DMS 273 treated with DMSO at 0.1 percent for 48 hours (cell line): ENCODE measurements at regions not wholly inside any gene's neighbourhood (a gene's known extent, or its start where the extent isn't known, plus 50 kb on each side); places are given as distances from the start of the nearest gene placed in this dataset.

Experiments used
- DNase-seq: peaks from one replicate; lab custom pipeline; 2025; lab: John Stamatoyannopoulos, UW

GRCh38 chr20:39568109-39568508 is 606.0 kb downstream of the DHX35 start:
- DNase-seq, result no peak

DNA sequence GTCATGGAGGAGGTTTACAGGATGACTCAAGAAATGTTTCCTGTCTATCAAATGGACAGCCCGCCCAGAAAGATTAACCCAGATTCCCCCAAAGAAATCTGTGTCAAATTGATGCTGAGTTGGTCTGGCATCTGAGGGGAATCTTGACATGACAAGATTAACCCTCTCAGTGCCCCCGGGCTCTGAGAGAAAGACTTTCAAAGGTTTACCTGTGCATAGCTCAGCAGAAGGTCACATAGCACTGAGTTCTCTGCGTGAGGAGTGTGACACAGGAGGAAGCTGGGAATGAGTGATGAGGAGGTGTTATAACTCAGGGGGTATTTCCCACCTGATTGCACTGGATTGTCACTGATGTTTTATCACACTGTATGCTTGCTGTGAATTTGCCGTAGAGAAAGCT is 601.2 kb downstream of the DHX35 start:
- DNase-seq, result no peak

GRCh38 chr20:39554341-39554740 is 592.2 kb downstream of the DHX35 start:
- no peak for DNase-seq

DNA sequence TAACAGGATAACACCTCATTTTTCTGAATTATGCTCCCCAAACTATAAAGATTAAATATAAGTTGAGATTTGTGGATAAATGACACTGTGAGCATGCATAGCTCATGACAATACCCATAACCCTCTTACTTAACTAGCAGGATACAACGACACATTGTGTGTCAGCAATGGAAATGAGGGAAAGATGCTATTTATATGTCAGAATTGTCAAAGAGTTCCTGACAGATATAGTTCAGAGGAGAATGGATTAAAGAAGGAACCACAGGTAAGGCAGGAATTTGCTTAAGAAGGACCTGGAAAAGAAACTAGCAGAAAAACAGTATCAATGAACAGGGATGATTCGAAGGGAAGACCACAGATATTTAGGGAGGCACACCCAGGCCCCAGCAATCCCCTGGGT is 591.0 kb downstream of the DHX35 start:
- DNase-seq, result no peak

GRCh38 chr20:39549733-39550132 is 587.6 kb downstream of the DHX35 start:
- DNase-seq, result no peak

DNA sequence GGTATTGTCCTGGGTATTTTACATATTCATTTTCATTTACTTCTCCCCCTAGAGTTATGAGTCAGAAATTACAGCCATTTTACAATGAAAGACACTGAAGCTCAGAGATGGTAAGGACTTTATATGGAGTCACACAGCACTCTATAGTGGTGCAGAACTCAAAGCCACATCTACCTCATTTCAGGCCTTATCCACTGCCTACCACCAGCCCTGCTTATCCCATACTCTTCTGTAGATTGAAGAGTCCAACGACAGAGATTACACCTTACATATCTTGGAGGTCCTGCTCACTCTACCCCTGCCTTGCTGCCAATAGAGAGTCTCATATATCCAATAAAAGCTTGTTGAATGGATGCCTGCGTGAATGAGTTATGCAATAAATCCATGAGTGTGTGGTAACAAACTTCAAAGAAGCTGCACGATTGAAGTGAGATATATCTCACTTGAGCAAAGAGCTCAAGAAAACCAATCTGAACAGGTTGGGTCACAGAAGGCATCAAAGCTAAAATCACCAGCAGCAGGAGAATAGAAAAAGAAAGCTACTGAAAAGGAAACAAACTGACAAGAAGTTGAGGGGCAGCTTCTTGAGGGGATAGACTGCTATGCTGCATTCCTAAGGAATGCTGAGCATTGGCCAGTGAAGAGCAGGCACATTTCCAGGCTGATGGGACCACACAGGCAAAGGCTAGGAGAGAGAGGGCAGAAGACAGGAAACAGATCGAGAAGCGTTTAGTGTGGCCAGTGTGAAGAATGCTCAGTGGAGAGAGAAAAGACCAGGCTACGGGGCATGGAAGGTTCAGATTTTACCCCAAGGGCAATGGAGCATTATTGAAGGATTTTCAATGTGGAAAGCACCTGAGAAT is 585.6 kb downstream of the DHX35 start:
- no peak for DNase-seq

GRCh38 chr20:39541136-39541803 is 579.1 kb downstream of the DHX35 start:
- DNase-seq, result no peak

DNA sequence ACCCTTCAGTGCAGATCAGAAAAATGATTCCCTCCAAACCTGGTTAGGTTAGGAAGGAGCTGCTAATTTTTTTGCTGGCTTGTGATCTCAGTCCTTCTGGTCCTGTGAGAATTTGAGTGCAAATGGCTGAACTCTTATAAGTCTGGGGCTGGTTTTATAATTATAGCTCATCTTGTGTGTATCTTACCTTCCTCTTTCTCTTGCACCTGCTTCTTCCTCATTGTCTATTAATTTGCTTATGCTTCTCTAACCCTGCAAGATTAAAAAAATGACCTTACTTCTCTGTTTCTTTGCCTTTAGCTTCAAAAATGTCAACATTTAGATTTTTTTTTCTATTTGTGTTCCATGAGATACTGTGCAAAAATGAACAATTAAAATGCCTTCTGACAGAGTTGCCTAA is 576.2 kb downstream of the DHX35 start:
- no peak for DNase-seq

DNA sequence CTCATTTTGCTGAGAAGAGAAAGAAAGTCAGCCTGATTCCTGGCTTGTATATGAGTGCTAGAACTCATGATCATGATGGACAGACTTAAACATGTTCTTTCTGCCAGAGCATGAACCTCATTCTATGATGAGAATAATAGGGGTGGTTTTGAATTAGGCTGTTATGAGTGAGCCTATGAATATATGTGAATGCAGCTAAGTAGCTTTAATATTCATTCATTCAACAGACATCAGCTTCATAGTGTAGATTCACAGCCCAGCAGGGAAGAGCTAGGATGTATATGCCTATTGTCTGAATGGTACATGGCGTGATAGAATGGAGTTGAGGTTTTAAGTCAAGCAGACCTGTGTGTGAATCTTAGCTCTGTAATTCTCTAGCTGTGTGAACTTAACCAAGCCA is 573.2 kb downstream of the DHX35 start:
- no peak for DNase-seq

- no peak for DNase-seq
These were observed 572.7 kb downstream of the DHX35 start for GRCh38 chr20:39534846-39535245.

- no peak for DNase-seq
These were observed 571.7 kb downstream of the DHX35 start for GRCh38 chr20:39533858-39534257.

DNA sequence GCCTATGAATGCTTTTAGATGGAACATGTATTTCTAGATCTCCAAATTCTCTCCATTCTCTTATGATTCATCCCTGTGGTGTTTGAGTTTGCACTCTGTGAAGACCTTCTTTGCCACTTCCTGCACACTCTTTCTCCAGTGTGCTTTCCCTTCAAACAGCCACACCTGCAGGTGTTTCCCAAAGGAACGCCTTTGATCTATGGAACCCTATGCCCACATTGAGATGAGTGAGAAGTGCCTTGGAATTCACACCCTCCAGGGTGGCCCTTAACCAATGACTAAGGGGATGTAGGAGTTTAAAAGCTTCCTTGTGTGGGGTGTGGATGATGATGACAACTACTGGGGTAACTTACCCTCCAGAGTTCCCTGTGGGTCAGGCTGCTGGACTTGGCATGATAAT is 570.1 kb downstream of the DHX35 start:
- DNase-seq, result no peak

DNA sequence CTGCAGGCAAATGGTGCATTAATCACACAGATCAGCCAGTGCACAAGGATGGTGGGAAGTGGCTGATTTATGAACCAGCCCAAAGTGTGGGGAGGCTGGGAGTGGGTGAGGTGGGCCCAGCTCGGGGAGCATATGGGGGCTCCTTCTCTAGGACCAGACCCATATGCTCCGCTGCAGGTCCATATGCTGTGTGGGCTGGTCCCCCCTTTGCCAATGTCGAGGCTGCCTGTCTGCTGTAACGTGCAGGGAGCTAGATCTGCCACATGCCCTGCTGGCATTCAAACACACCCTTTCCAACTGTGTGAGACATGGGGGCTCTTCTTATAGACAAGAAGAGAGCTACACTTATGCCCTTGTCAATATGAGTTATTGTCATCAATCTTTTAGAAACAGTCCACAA is 566.3 kb downstream of the DHX35 start:
- no peak for DNase-seq

DNA sequence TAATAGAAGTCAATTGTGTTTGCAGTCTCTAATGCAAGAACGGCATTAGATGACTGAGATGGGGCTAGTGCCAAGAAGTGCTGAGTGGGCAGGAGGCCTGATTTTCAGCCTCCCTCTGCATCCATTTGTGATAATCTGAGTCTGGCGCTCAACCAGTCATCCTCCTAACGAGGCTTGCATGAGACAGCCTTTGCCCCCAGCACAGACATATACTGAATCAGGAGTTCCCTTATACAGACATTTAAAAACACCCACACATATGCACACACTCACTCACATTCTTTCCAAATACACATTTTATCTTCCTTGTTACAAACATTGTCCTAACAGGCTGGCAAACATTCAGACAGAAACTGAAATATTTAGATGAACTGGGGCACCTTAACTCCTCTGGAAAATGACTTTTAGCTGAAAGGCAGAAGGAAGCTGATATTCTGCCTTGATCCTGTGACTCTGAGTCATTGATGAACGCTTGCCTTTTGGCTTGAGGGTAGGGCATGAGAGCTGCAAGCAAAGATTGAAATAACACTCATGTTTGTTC is 562.3 kb downstream of the DHX35 start:
- no peak for DNase-seq

- DNase-seq, result no peak
These were observed 561.3 kb downstream of the DHX35 start for GRCh38 chr20:39523405-39523804.

GRCh38 chr20:39518654-39519053 is 556.5 kb downstream of the DHX35 start:
- no peak for DNase-seq

DNA sequence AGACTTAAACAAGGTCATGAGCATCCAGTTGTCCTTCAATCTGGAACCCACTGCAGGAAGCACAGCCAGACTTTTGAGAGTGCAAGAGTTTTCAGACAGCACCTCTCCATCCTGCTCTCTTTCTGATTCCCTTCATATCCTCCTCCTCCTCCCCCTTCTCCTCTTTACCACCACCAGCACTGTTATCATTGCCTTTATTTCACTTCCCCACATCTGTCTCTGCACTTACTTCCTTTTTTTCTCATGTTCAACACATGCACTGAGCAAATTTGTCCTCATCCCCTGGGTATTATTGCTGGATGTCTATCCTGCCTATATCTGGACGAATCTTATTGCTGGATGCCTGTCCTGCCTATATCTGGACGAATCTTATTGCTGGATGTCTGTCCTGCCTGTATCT is 554.8 kb downstream of the DHX35 start:
- DNase-seq, result no peak

- DNase-seq, result no peak
These were observed 542.6 kb downstream of the DHX35 start for GRCh38 chr20:39504710-39505094.

GRCh38 chr20:39503902-39504709 is 542.0 kb downstream of the DHX35 start:
- DNase-seq, result no peak

GRCh38 chr20:39492223-39492797 is 530.2 kb downstream of the DHX35 start:
- DNase-seq, result no peak

- no peak for DNase-seq
These were observed 529.6 kb downstream of the DHX35 start for GRCh38 chr20:39491711-39492110.

- DNase-seq, result no peak
These were observed 527.9 kb downstream of the DHX35 start for GRCh38 chr20:39489986-39490560.
